Activated CD8-positive, alpha-beta T cell treated with anti-CD3 and anti-CD28 coated beads for 36 hours (primary cell): ENCODE measurements at regions not wholly inside any gene's neighbourhood (a gene's known extent, or its start where the extent isn't known, plus 50 kb on each side); places are given as distances from the start of the nearest gene placed in this dataset.

ENCODE experiments used
- ATAC-seq: fragments of 200-7000 bp; cut with Tn5 transposase; one replicate; pipeline ENCODE4 v1.10.0; 2021; ENCODE audit warnings: mild to moderate bottlenecking, moderate library complexity
- CTCF ChIA-PET: fragments of 350-600 bp; sonication (Branson Sonifier 250); formaldehyde crosslinking; loops from one replicate; lab custom pipeline; 2021; ENCODE audit warnings: antibody characterized with exemption; lab: Charles Lee
- POLR2A ChIA-PET: fragments of 350-600 bp; sonication (Branson Sonifier 250); formaldehyde crosslinking; loops from one replicate; lab custom pipeline; 2021; ENCODE audit warnings: antibody characterized with exemption; lab: Charles Lee
- DNase-seq: peaks from one replicate; pipeline ENCODE4 v3.0.0-alpha.2; 2020
- H3K27ac Mint-ChIP-seq: one replicate; pipeline ENCODE4 v1.8.0; 2021; ENCODE audit warnings: mild to moderate bottlenecking, mixed read lengths
- H3K27me3 Mint-ChIP-seq: one replicate; pipeline ENCODE4 v1.8.0; 2021; ENCODE audit warnings: mixed read lengths
- H3K36me3 Mint-ChIP-seq: one replicate; pipeline ENCODE4 v1.8.0; 2021; ENCODE audit warnings: low read depth, mixed read lengths
- H3K4me1 Mint-ChIP-seq: one replicate; pipeline ENCODE4 v1.8.0; 2021; ENCODE audit warnings: low read depth, mixed read lengths
- H3K4me3 Mint-ChIP-seq: one replicate; pipeline ENCODE4 v1.8.0; 2021; ENCODE audit warnings: mild to moderate bottlenecking, moderate library complexity, mixed read lengths
- H3K9me3 Mint-ChIP-seq: one replicate; pipeline ENCODE4 v1.8.0; 2021; ENCODE audit warnings: mixed read lengths
- intact Hi-C: fragments of 100-400 bp; cut with micrococcal nuclease; formaldehyde crosslinking; loops from one replicate; pipeline ENCODE4 v1.10.0; 2022
- TF ChIP-seq, protein P1 (sequence below): fragments of 200-600 bp; IDR thresholded peaks from one replicate; pipeline ENCODE4 v1.8.0; 2022; ENCODE audit warnings: antibody characterized with exemption, mild to moderate bottlenecking

DNA sequence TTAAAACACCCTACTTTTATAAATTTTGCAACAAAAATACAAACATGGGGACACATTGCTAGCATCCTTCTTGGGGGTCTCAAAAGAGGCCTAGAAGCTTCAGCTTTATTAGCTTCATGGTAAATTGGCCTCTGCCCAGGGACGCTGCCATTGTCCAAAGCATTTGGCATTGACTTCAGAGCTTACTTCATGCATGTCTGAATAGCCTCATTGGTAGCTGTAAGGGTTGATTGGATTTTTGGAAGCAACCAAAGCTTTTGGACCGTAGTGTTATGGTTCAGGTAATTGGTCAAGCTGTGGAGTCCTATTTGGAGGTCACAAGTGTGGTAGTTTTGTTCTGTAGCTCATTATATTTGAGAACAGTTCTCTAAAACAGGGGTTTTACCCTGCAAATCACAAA is 411.7 kb upstream of the SLC24A2 start:
- H3K27me3 Mint-ChIP-seq: peaks cover 8% of the 10 kb centered on the region
- H3K4me1 Mint-ChIP-seq: peaks cover 12% of the 10 kb centered on the region
- peaks cover 3% of the 10 kb centered on the region for H3K9me3 Mint-ChIP-seq
- ChIA-PET CTCF (interaction anchor here (1.1 kb wide), 1 partner anchor 53 kb away, joined by 3 read pairs; no protein-coding TSS in a partner anchor), POLR2A (no interaction called here)
- H3K27ac Mint-ChIP-seq: no peak overlapping the region
- DNase-seq (no peak), ATAC-seq (no peak)
- H3K4me3 Mint-ChIP-seq: no peak overlapping the region
- TF ChIP-seq, protein P1, sequence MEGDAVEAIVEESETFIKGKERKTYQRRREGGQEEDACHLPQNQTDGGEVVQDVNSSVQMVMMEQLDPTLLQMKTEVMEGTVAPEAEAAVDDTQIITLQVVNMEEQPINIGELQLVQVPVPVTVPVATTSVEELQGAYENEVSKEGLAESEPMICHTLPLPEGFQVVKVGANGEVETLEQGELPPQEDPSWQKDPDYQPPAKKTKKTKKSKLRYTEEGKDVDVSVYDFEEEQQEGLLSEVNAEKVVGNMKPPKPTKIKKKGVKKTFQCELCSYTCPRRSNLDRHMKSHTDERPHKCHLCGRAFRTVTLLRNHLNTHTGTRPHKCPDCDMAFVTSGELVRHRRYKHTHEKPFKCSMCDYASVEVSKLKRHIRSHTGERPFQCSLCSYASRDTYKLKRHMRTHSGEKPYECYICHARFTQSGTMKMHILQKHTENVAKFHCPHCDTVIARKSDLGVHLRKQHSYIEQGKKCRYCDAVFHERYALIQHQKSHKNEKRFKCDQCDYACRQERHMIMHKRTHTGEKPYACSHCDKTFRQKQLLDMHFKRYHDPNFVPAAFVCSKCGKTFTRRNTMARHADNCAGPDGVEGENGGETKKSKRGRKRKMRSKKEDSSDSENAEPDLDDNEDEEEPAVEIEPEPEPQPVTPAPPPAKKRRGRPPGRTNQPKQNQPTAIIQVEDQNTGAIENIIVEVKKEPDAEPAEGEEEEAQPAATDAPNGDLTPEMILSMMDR: no peak
- H3K36me3 Mint-ChIP-seq: peaks cover 1% of the 10 kb centered on the region
- intact Hi-C loops: no loop called here

DNA sequence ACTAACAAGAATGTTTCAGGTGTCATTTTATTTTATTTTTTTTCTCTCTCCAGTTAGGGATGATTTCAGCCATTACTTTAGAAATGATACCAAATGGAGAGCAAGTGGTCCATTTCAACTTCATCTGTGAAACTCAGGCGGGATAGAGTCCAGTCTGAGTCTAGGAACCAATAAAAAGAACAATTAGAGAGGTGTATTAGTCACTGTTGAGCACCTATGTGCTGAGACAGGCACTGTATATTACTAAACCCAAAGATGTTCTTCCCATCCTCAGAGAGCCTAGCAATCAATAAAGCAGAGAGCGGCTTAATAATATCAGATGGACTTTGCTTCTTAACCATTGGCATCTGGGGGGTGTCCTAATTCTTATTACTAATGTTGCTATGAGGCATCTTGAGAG is 410.3 kb upstream of the SLC24A2 start:
- peaks cover 8% of the 10 kb centered on the region for H3K27me3 Mint-ChIP-seq
- DNase-seq (no peak), ATAC-seq (no peak)
- H3K36me3 Mint-ChIP-seq: peaks cover 1% of the 10 kb centered on the region
- no peak overlapping the region for H3K4me3 Mint-ChIP-seq
- ChIA-PET POLR2A (no interaction called here), CTCF (no interaction called here)
- H3K9me3 Mint-ChIP-seq: peaks cover 8% of the 10 kb centered on the region
- intact Hi-C loops: no loop called here
- TF ChIP-seq, protein P1: no peak
- H3K27ac Mint-ChIP-seq: no peak overlapping the region
- peaks cover 12% of the 10 kb centered on the region for H3K4me1 Mint-ChIP-seq

DNA sequence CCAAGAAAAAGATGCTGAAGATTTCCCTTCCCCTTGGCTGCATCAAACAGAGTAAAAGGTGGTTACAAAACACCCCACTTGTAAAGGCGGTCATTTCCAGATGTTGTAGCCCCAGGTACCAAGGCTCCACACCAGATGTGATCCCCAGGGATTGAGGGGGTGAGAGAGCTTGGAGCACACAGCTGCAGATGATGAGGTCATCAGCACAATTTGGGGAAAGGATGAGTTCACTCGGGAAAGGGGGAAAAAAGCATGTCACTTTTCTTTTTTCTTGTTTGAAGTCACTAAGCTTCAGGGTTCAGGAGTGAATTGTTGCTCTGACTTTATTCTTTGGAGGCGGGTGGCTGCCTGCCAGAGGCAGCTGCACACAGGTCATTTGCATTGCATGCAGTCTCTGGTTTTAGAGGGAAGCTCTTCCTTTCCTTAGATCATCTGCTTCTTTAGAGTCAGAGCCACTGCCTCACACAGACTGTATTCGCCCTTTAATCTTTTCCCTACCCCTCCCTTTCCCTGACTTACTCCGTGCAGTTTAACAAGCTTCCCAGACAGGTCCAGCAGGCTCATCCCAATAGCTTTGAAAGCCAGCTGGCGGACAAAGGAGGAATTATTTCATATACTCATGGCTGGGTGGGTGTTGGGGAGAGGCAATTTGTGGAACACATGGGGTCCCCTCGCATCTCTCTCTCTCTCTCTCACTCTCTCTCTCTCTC is 409.3 kb upstream of the SLC24A2 start:
- ChIA-PET CTCF (interaction anchor here (1.0 kb wide), 1 partner anchor 9 kb away, joined by 3 read pairs; no protein-coding TSS in a partner anchor), POLR2A (no interaction called here)
- H3K36me3 Mint-ChIP-seq: peaks cover 1% of the 10 kb centered on the region
- H3K27me3 Mint-ChIP-seq: peaks cover 8% of the 10 kb centered on the region
- H3K27ac Mint-ChIP-seq: no peak overlapping the region
- H3K4me3 Mint-ChIP-seq: no peak overlapping the region
- DNase-seq: no peak
- TF ChIP-seq, protein P1: no peak
- H3K9me3 Mint-ChIP-seq: peaks cover 9% of the 10 kb centered on the region
- intact Hi-C loops: no loop called here
- H3K4me1 Mint-ChIP-seq: peaks cover 12% of the 10 kb centered on the region
- ATAC-seq: no peak

DNA sequence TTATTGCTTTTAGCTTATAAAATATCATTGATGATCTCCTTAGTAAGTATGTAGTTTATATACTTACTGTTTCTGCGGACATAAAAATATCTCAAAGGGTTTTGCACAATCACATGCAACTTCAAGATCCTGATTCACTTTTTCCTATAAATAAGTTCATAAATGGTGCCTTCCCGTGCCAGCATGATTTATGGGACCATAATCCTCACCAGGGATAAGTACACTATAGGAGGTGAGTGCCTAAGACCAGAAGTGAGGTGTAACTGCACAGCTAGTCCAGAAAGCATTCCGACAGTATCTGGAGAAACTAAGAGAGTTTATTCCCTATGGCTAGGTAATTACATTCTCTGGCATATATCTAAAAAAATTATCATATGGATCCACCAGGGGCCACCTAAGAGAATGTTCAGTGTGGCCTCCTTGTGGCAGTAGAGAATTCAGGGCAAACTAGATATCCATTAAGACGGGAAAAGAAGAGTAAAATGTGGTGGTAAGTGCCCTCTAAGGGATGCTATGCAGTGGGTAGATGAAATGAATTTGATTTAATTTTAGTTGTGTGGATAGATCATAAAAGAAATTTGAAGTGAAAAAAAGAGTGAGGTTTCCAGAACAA is 402.5 kb upstream of the SLC24A2 start:
- ATAC-seq (no peak), DNase-seq (no peak)
- CTCF ChIA-PET: interaction anchor here (2.6 kb wide), 1 partner anchor 11 kb away, joined by 10 read pairs; no protein-coding TSS in a partner anchor
- Mint-ChIP-seq H3K4me1 (no peaks in the 10 kb centered on the region), H3K4me3 (no peak overlapping the region), H3K27ac (no peak overlapping the region), H3K36me3 (no peaks in the 10 kb centered on the region), H3K27me3 (peaks cover 3% of the 10 kb centered on the region), H3K9me3 (peaks cover 9% of the 10 kb centered on the region)
- TF ChIP-seq, protein P1: no peak
- POLR2A ChIA-PET: no interaction called here
- intact Hi-C loops: no loop called here

DNA sequence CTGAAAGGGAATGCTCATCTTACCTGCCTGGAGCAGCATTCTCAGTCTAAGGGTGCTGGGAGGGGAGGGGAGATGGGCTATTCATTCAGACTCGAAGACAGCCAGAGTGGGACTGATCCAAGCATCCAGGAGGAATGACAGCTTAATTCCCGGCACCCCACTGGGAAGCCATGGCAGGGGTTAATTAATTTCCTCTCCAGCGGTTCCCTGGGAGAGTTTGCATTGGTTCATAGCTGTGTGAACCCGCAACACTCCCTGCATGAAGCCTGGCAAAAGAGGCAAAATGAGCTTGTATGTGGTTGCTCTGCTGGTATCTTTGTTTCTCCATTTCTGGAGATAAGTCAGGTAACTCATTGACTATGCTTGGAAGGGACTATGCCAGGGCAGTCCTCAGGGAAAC is 401.0 kb upstream of the SLC24A2 start:
- CTCF ChIA-PET: interaction anchor here (1.0 to 2.6 kb wide), 4 partner anchors 9 to 243 kb away, joined by 4 to 10 read pairs (median 5); no protein-coding TSS in a partner anchor
- H3K36me3 Mint-ChIP-seq: no peaks in the 10 kb centered on the region
- ATAC-seq (no peak), DNase-seq (no peak)
- intact Hi-C loops: no loop called here
- TF ChIP-seq, protein P1: no peak
- H3K27me3 Mint-ChIP-seq: peaks cover 3% of the 10 kb centered on the region
- no peak overlapping the region for H3K4me3 Mint-ChIP-seq
- peaks cover 4% of the 10 kb centered on the region for H3K9me3 Mint-ChIP-seq
- no peaks in the 10 kb centered on the region for H3K4me1 Mint-ChIP-seq
- POLR2A ChIA-PET: no interaction called here
- no peak overlapping the region for H3K27ac Mint-ChIP-seq
